H1 (cell line): ENCODE measurements at regions not wholly inside any gene's neighbourhood (a gene's known extent, or its start where the extent isn't known, plus 50 kb on each side); places are given as distances from the start of the nearest gene placed in this dataset.

Experiments used
- POLR2AphosphoS5 ChIP-seq: IDR thresholded peaks from 2 replicates; pipeline ENCODE4 v1.6.1; 2011; ENCODE audit warnings: low read depth, low read length
- TF ChIP-seq, protein P1 (sequence below): IDR thresholded peaks from 2 replicates; pipeline ENCODE4 v1.6.1; 2012; ENCODE audit warnings: inconsistent platforms

DNA sequence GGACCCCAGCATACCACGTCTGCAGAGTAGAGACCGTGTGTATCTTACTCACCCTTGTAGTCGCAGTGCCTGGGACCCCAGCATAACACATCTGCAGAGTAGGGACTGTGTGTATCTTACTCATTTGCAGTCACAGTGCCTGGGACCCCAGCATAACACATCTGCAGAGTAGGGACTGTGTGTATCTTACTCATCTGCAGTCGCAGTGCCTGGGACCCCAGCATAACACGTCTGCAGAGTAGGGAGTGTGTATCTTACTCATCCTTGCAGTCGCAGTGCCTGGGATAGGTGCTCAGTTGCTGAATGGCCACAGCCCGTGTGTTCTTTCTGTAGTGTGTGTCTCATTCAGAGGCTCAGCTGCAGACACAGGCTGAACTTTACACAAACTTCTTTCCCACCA lies 71.4 kb upstream of the FRG1 start (continued):
- TF ChIP-seq, protein P1, sequence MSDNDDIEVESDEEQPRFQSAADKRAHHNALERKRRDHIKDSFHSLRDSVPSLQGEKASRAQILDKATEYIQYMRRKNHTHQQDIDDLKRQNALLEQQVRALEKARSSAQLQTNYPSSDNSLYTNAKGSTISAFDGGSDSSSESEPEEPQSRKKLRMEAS, result no peak
- TF ChIP-seq POLR2AphosphoS5, result no peak
